Hepatocyte (in vitro differentiated cells): ENCODE measurements at regions not wholly inside any gene's neighbourhood (a gene's known extent, or its start where the extent isn't known, plus 50 kb on each side); places are given as distances from the start of the nearest gene placed in this dataset.

Experiments used
- DNase-seq: peaks from one replicate; pipeline ENCODE4 v3.0.0-alpha.2; 2016; ENCODE audit warnings: low spot score
- H2AFZ ChIP-seq: fragments of 200-600 bp; sonication (generic); 2 replicates; pipeline ENCODE4 v1.6.0; 2016; ENCODE audit warnings: antibody characterized with exemption, mild to moderate bottlenecking
- H3K27ac ChIP-seq: fragments of 200-600 bp; sonication (generic); 2 replicates; pipeline ENCODE4 v1.5.1; 2016; ENCODE audit warnings: mild to moderate bottlenecking
- H3K27me3 ChIP-seq: fragments of 200-600 bp; sonication (generic); 2 replicates; pipeline ENCODE4 v1.6.1; 2016
- H3K36me3 ChIP-seq: fragments of 200-600 bp; sonication (generic); replicated peaks from 2 replicates; pipeline ENCODE4 v1.5.1; 2016; ENCODE audit warnings: low read depth; ENCODE audit not compliant: insufficient read depth
- H3K4me1 ChIP-seq: fragments of 200-600 bp; sonication (generic); 2 replicates; pipeline ENCODE4 v1.5.1; 2016; ENCODE audit warnings: mild to moderate bottlenecking, moderate library complexity; ENCODE audit not compliant: insufficient read depth
- H3K4me2 ChIP-seq: fragments of 200-600 bp; sonication (generic); 2 replicates; pipeline ENCODE4 v1.6.0; 2016
- H3K4me3 ChIP-seq: fragments of 200-600 bp; sonication (generic); 2 replicates; pipeline ENCODE4 v1.5.1; 2016; ENCODE audit warnings: mild to moderate bottlenecking
- H3K79me2 ChIP-seq: fragments of 200-600 bp; sonication (generic); 2 replicates; pipeline ENCODE4 v1.6.0; 2017; ENCODE audit warnings: mild to moderate bottlenecking
- H3K9me2 ChIP-seq: fragments of 200-600 bp; sonication (generic); replicated peaks from 2 replicates; pipeline ENCODE4 v1.6.0; 2017; ENCODE audit warnings: mild to moderate bottlenecking; ENCODE audit not compliant: insufficient read depth
- H3K9me3 ChIP-seq: fragments of 200-600 bp; sonication (generic); 2 replicates; pipeline ENCODE4 v1.5.1; 2016; ENCODE audit warnings: low read depth, mild to moderate bottlenecking
- H4K20me1 ChIP-seq: fragments of 200-600 bp; sonication (generic); 2 replicates; pipeline ENCODE4 v1.6.0; 2016; ENCODE audit warnings: mild to moderate bottlenecking; ENCODE audit not compliant: insufficient read depth, poor library complexity, severe bottlenecking
- EZH2 ChIP-seq: fragments of 200-600 bp; sonication (generic); IDR thresholded peaks from 2 replicates; pipeline ENCODE4 v1.6.1; 2016; ENCODE audit warnings: antibody characterized with exemption, mild to moderate bottlenecking, borderline replicate concordance
- EZH2phosphoT487 ChIP-seq: fragments of 200-600 bp; sonication (generic); IDR thresholded peaks from one replicate; pipeline ENCODE4 v1.6.1; 2018; ENCODE audit warnings: antibody characterized with exemption, mild to moderate bottlenecking, low read depth, moderate library complexity; ENCODE audit not compliant: unreplicated experiment, severe bottlenecking
- WGBS: methylation state at CpG from one replicate; pipeline ENCODE4 v1.1.6; 2016; ENCODE audit warnings: low lambda C conversion rate; ENCODE audit errors: missing lambda C conversion rate; 5-methylcytosine and 5-hydroxymethylcytosine counted together
- TF ChIP-seq, protein P1 (sequence below): fragments of 200-600 bp; sonication (generic); IDR thresholded peaks from 2 replicates; pipeline ENCODE4 v1.5.1; 2016; ENCODE audit warnings: antibody characterized with exemption, mild to moderate bottlenecking; ENCODE audit not compliant: poor library complexity

GRCh38 chr1:96521994-96522760 is 199.4 kb upstream of the PTBP2 start:
- Histone ChIP-seq H3K4me2 (no peak overlapping the region), H3K9me2 (no peaks in the 10 kb centered on the region), H3K27me3 (no peaks in the 10 kb centered on the region), H3K4me1 (peaks cover 7% of the 10 kb centered on the region), H3K27ac (no peak overlapping the region), H3K9me3 (no peaks in the 10 kb centered on the region), H3K79me2 (no peaks in the 10 kb centered on the region), H3K36me3 (no peaks in the 10 kb centered on the region), H3K4me3 (no peak overlapping the region), H4K20me1 (no peaks in the 10 kb centered on the region), H2AFZ (no peak overlapping the region)
- 84% methylated on average over 2 of the region's 2 CpGs for WGBS
- TF ChIP-seq EZH2 (no peak), EZH2phosphoT487 (no peak)
- TF ChIP-seq, protein P1, sequence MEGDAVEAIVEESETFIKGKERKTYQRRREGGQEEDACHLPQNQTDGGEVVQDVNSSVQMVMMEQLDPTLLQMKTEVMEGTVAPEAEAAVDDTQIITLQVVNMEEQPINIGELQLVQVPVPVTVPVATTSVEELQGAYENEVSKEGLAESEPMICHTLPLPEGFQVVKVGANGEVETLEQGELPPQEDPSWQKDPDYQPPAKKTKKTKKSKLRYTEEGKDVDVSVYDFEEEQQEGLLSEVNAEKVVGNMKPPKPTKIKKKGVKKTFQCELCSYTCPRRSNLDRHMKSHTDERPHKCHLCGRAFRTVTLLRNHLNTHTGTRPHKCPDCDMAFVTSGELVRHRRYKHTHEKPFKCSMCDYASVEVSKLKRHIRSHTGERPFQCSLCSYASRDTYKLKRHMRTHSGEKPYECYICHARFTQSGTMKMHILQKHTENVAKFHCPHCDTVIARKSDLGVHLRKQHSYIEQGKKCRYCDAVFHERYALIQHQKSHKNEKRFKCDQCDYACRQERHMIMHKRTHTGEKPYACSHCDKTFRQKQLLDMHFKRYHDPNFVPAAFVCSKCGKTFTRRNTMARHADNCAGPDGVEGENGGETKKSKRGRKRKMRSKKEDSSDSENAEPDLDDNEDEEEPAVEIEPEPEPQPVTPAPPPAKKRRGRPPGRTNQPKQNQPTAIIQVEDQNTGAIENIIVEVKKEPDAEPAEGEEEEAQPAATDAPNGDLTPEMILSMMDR = no peak
- DNase-seq = no peak

DNA sequence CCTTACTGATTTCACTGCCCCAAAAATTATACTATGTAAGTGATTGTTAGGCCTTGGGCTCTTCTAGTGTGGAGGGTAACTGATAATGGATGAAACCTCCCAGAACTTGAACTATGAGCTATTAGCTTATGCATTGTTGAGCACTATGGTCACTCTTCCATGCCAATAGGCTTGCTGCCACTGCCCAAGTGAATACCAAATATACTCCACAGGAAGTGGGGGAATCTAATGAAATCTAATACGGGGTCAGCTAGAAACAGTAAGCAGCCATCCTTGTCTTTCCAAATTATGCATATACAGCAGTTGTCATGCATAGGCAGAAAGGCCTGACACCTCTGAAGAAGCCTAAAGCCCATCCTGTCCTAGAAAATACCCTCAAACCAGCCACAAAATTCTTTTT is 198.7 kb upstream of the PTBP2 start:
- no peaks in the 10 kb centered on the region for H3K27me3 ChIP-seq
- no peak overlapping the region for H3K27ac ChIP-seq
- H2AFZ ChIP-seq = no peak overlapping the region
- no peaks in the 10 kb centered on the region for H3K9me2 ChIP-seq
- 50% methylated on average over 1 of the region's 1 CpG for WGBS
- no peak for TF ChIP-seq EZH2
- no peak for TF ChIP-seq EZH2phosphoT487
- TF ChIP-seq, protein P1 = no peak
- H3K4me2 ChIP-seq = no peak overlapping the region
- no peaks in the 10 kb centered on the region for H3K36me3 ChIP-seq
- H4K20me1 ChIP-seq = no peaks in the 10 kb centered on the region
- no peaks in the 10 kb centered on the region for H3K79me2 ChIP-seq
- no peaks in the 10 kb centered on the region for H3K9me3 ChIP-seq
- no peak for DNase-seq
- H3K4me3 ChIP-seq = no peak overlapping the region
- H3K4me1 ChIP-seq = peaks cover 7% of the 10 kb centered on the region

GRCh38 chr1:96524100-96524499 is 197.5 kb upstream of the PTBP2 start:
- no peak overlapping the region for H2AFZ ChIP-seq
- H3K4me1 ChIP-seq = peaks cover 7% of the 10 kb centered on the region
- no peaks in the 10 kb centered on the region for H3K9me2 ChIP-seq
- DNase-seq = no peak
- WGBS = 33% methylated on average over 2 of the region's 2 CpGs
- no peak overlapping the region for H3K27ac ChIP-seq
- TF ChIP-seq, protein P1 = no peak
- TF ChIP-seq EZH2phosphoT487 = no peak
- no peak for TF ChIP-seq EZH2
- H3K36me3 ChIP-seq = no peaks in the 10 kb centered on the region
- H3K79me2 ChIP-seq = no peaks in the 10 kb centered on the region
- H3K27me3 ChIP-seq = no peaks in the 10 kb centered on the region
- no peaks in the 10 kb centered on the region for H4K20me1 ChIP-seq
- H3K4me3 ChIP-seq = no peak overlapping the region
- H3K4me2 ChIP-seq = no peak overlapping the region
- no peaks in the 10 kb centered on the region for H3K9me3 ChIP-seq
